ENCODE measurements at regions not wholly inside any gene's neighbourhood (a gene's known extent, or its start where the extent isn't known, plus 50 kb on each side); places are given as distances from the start of the nearest gene placed in this dataset.
"Not testable (repeated sequence)": the region's sequence is repeated elsewhere in the genome, so short reads cannot be mapped to it uniquely, and the experiment has no call there.

- no peak for DNase-seq
Observed at GRCh38 chr2:105691947-105692390, 52.7 kb upstream of the NCK2 start.

DNA sequence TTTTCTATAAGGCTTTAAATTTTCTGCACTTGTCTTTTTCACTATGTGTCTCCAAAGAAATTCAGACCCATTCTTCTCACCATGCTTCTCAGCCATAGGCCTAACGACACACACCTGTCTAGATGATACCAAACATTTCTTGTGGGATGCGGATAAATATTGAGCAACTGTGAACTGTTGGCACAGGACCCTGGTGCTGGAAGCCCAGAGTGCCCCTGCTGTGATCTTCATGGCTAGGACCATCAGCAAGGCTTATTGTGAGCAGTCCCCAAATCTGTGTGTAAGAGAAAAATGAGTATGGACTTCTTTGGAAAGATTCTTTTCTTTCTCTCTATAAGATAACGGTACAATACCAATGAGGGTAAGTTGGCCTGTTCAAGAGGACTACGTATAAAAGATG, 54.1 kb upstream of the NCK2 start:
- no peak for DNase-seq

DNA sequence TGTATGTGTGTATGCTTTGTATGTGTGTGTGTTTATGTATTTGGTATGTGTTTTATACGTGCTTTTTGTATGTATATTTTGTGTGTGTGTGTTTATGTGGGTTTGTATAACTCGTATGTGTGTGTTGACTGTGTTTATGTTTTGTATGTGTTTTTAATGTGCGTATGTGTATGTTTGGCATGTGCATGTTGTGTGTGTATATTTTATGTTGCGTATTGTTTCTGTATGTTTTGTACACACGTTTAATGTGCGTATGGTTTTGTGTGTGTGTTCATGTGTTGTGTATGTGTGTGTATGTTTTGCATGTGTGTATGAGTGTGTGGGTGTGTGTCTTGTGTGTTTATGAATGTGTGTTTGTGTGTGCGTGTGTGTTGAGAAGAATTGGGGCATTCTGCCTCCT, 55.2 kb upstream of the NCK2 start:
- no peak for DNase-seq

GRCh38 chr2:105688946-105689345, 55.8 kb upstream of the NCK2 start:
- no peak for DNase-seq

GRCh38 chr2:105686588-105686987, 58.1 kb upstream of the NCK2 start:
- no peak for DNase-seq

GRCh38 chr2:105683011-105683492, 61.7 kb upstream of the NCK2 start:
- no peak for DNase-seq

- no peak for DNase-seq
Observed at GRCh38 chr2:105682401-105682800, 62.3 kb upstream of the NCK2 start.

- no peak for DNase-seq
Observed at GRCh38 chr2:105681927-105682326, 62.8 kb upstream of the NCK2 start.

- no peak for DNase-seq
Observed at GRCh38 chr2:105680357-105680756, 64.4 kb upstream of the NCK2 start.

- no peak for DNase-seq
Observed at GRCh38 chr2:105678346-105678745, 66.4 kb upstream of the NCK2 start.

DNA sequence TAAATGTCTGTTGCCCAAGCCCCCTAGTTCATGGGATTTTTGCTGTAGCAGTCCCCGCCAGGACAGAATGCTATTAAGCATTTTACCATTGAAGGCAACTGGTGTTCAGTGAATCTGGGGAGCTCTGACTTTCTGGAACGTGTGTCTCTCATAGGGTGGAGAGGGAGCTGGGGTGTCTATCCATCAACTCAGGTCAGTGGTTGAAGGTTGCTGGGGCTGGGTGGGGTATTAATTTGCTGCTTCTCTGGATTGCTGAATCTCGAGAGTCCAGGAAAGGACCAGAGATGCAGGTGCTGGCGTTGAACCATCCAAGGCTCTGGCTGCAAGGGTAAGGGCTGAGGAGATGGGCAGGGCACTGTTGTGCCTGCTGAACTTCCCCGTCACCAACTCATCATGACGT, 66.8 kb upstream of the NCK2 start:
- DNase-seq: no peak

DNA sequence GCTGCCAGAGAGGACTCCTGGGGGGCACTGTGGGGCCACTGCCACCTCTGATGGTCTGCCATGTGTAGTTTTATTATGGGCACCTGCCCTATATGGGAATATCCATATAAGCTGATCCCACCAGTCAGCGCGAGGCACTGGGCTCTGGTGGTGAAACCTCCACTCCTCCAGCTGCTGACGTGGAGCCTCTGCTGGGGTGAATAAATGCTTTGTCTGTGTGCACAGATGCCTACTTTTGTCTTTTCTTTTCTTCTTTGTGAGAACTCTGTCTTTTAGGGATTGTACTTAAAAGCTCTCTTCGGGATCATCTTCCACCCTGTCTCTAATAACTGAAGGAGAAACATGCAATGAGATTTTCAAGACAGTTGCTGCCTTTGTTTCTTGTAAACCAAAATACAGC, 68.9 kb upstream of the NCK2 start:
- DNase-seq: no peak

DNA sequence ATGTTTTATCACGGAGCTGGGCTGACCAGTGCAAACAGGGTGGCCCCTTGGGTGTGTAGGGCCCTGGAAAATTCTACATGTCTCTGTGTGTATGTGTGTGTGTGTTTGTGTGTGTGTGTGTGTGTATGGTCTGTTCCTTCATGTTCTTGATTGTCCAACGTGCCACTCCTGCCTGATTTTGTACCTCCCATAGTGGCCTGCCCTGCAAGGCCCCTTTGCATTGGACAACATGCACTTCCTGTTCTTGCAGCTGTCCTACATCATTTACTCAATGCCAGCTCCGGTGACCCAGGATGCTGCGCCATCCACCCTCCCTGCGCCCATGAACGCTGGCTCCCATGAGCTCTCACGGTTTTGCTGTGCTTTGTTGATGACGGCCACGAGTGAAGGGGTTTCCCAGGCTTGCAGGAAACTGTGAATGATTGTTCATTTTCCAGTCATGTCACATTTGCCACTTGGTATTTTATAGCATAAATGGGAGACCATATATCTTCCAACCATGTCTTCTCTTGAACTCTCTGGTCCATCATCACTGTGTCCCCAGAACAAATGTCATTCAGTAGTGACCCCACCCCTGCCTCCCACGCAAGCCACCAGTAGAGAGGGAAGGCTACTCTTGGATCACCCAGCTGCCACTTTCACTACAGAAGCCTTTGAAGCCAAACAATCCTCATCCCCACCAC, 69.7 kb upstream of the NCK2 start:
- no peak for DNase-seq

- DNase-seq: no peak
Observed at GRCh38 chr2:105674401-105674800, 70.3 kb upstream of the NCK2 start.

GRCh38 chr2:105671156-105671555, 73.6 kb upstream of the NCK2 start:
- DNase-seq: no peak

DNA sequence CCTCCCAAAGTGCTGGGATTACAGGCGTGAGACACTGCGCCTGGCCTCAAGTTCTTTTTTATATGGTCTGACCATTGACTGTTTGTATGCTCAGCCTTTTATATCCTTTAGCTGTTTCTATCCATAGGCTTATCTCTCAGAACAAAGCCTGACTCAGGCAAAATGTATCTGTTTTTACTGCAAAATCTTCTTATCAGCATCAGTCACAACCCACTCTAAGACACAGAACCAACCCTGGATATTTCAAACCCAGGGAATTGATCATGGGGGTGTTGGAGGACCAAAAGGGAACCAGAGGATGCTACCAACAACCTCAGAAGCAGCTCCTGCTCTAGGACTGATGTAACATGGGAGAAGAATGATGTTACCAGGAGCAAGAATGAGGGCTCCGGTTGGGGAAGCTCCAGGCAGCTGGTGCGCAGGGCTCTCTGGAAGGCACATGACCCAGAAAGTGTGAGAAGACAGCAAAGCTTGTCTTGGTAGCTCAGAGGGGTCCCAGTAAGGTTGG, 75.3 kb upstream of the NCK2 start:
- DNase-seq: no peak

GRCh38 chr2:105665480-105665879, 79.2 kb upstream of the NCK2 start:
- no peak for DNase-seq

DNA sequence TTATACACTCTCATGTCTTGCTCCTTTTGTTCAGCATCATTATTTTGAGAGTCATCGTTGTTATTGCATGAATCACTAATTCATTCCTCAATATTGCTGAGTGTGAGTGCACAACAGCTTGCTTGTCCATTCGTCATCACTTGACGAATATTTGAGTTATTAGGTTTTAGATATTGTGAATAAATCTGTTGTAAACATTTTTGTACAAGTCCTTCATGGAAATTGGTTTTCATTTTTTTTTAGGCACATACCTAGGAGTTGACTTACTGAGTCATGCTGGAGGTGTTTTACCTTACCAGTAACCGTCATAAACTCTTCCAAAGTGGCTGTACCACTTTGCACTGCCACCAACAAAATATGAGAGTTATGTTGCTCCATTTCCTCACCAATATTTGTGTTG, 84.2 kb upstream of the NCK2 start:
- no peak for DNase-seq

GRCh38 chr2:105655723-105656606, 88.7 kb upstream of the NCK2 start:
- DNase-seq: not testable (repeated sequence)

DNA sequence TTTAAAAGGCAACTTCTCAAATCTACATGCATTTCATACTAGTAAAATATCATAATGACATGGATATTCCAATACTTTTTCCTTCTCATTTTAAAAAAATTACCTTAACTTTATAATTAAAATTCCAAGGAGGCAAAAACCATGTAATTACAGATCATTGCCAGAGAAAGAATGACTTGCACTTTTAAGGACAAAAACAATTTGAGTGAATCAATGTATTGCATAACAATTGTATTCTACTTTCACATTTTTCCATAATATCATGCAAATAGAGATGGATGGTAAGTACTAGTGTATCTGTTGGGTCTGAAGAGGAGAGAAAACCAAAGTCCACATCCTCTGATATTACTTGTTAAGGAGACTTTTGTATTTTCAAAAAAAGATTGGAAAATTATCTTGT, 89.5 kb upstream of the NCK2 start:
- no peak for DNase-seq

GRCh38 chr2:105654474-105655004, 90.2 kb upstream of the NCK2 start:
- DNase-seq: no peak

GRCh38 chr2:105653302-105653701, 91.4 kb upstream of the NCK2 start:
- no peak for DNase-seq

- DNase-seq: no peak
Observed at GRCh38 chr2:105652014-105652796, 92.5 kb upstream of the NCK2 start.
